ENCODE measurements at regions not wholly inside any gene's neighbourhood (a gene's known extent, or its start where the extent isn't known, plus 50 kb on each side); places are given as distances from the start of the nearest gene placed in this dataset.

GRCh38 chr12:123044351-123044750 lies 63.9 kb downstream of the ARL6IP4 start:
- intact Hi-C loops (cut with DNase I; ENCODE audit: low total_unique reads): loop anchor here (10.0 kb wide), 2 partner anchors 100 to 190 kb away; partner anchors contain the start of genes MPHOSPH9 and MTRFR
- no peak overlapping the region for H3K27ac ChIP-seq

GRCh38 chr12:123043536-123044001 lies 63.1 kb downstream of the ARL6IP4 start:
- intact Hi-C loops (cut with DNase I; ENCODE audit: low total_unique reads): loop anchor here (10.0 kb wide), 2 partner anchors 101 to 191 kb away; partner anchors contain the start of genes MPHOSPH9 and MTRFR
- no peaks in the 10 kb centered on the region for H3K27me3 ChIP-seq
- peak; percentile 83 for DNase-seq
- no peaks in the 10 kb centered on the region for H3K36me3 ChIP-seq (ENCODE audit: low read depth, missing control alignments)
- no peaks in the 10 kb centered on the region for H3K9me3 ChIP-seq
- TF ChIP-seq POLR2A (IDR thresholded peaks at IDR 0.05): no peak
- peak; percentile 43 to 48 (median 47) for TF ChIP-seq CTCF (IDR thresholded peaks at IDR 0.05)
- H3K27ac ChIP-seq: peak overlapping the region in 1 of 2 donors; percentile 31
- H3K4me3 ChIP-seq: no peak overlapping the region
- WGBS, 2 donors: 24 to 68% methylated on average over 5 to 7 of the region's 7 CpGs
- H3K4me1 ChIP-seq: peaks cover 28% of the 10 kb centered on the region

More at GRCh38 chr12:123044351-123044750, 63.9 kb downstream of the ARL6IP4 start:
- 60 to 81% methylated on average over 1 of the region's 1 CpG for whole genome bisulfite sequencing, 2 donors
- Histone ChIP-seq H3K36me3 (ENCODE audit: low read depth, missing control alignments) (no peaks in the 10 kb centered on the region), H3K4me3 (no peak overlapping the region), H3K27me3 (no peaks in the 10 kb centered on the region), H3K4me1 (peaks cover 28% of the 10 kb centered on the region), H3K9me3 (no peaks in the 10 kb centered on the region)
- DNase-seq: no peak
- TF ChIP-seq CTCF (IDR thresholded peaks at IDR 0.05) (no peak), POLR2A (IDR thresholded peaks at IDR 0.05) (no peak)

DNA sequence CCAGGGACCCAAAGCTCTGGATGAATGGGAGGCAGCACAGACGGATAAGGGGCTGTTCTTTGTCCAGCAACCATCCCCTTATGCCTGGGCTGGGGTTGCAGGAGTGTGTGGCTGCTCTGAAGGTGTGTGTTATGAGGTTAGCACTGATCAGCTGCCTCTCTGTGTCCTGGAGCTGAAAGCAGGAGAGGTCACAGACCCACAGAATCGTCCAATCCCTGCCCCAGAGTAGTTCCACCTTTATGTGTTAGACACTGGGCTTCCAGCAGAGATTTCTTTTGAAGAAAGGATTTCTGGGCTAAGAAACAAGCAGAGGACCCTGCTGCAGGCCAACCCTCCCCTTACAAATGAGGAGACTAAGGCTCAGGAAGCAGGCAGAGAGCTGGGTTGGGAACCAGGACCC lies 62.4 kb downstream of the ARL6IP4 start:
- Histone ChIP-seq H3K9me3 (no peaks in the 10 kb centered on the region), H3K36me3 (ENCODE audit: low read depth, missing control alignments) (no peaks in the 10 kb centered on the region), H3K4me1 (peaks cover 28% of the 10 kb centered on the region), H3K27ac (peak overlapping the region in 1 of 2 donors; percentile 31), H3K27me3 (no peaks in the 10 kb centered on the region), H3K4me3 (no peak overlapping the region)
- whole genome bisulfite sequencing, 2 donors: 45 to 50% methylated on average over 2 of the region's 2 CpGs
- TF ChIP-seq POLR2A (IDR thresholded peaks at IDR 0.05) (no peak), CTCF (IDR thresholded peaks at IDR 0.05) (no peak)
- intact Hi-C loops (cut with DNase I; ENCODE audit: low total_unique reads): loop anchor here (10.0 kb wide), 2 partner anchors 102 to 192 kb away; partner anchors contain the start of genes MPHOSPH9 and MTRFR
- DNase-seq: no peak

DNA sequence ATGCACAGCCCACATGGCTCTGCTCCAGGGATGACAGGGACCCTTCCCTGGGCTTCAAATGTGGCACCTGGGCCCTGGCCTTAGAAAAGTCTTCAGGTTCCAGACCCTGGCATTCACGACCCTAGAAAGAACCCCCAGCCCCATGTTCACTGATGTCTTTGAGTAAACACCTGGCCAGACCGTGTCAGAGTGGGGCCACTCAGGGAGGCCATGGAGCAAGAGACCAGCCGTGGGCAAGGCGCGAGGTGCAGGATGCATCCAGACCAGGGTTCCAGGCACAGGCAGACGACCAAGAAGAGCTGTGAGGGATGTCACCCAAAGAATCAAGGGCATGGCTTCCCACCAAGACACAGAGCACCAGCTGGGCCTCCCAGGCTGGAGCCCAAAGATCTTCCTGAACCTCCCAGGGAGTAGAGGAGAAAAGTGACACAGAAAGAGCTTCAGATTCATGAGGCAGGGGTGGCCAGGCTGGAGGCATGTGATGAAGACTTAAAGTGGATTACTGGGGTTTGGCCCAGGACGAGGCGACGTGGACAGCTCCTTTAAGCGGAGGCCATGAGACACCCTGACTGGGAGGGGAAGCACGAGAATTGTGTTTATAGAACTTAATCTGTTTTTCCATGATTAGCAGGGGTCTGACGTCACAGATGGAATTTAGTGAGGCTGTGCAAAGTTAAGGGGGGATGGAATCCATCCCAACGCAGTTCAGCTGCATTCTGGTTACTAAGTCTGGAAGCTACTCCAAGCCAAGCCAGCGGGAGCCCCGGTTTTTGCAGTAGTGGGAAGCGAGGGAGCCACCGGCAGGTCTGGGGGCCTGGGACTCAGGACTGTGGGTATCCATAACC lies 61.6 kb downstream of the ARL6IP4 start:
- Histone ChIP-seq H3K36me3 (ENCODE audit: low read depth, missing control alignments) (no peaks in the 10 kb centered on the region), H3K4me3 (no peak overlapping the region), H3K9me3 (no peaks in the 10 kb centered on the region), H3K27ac (peak overlapping the region in 1 of 2 donors; percentile 51), H3K4me1 (peaks cover 28% of the 10 kb centered on the region), H3K27me3 (no peaks in the 10 kb centered on the region)
- WGBS, 2 donors: 72 to 87% methylated on average over 14 to 17 of the region's 17 CpGs
- intact Hi-C loops (cut with DNase I; ENCODE audit: low total_unique reads): loop anchor here (10.0 kb wide), 2 partner anchors 103 to 193 kb away; partner anchors contain the start of genes MPHOSPH9 and MTRFR
- TF ChIP-seq POLR2A (IDR thresholded peaks at IDR 0.05) (no peak), CTCF (IDR thresholded peaks at IDR 0.05) (no peak)
- DNase-seq: peak; percentile 73
